GM21619 (cell line): ENCODE measurements at regions not wholly inside any gene's neighbourhood (a gene's known extent, or its start where the extent isn't known, plus 50 kb on each side); places are given as distances from the start of the nearest gene placed in this dataset.

ENCODE experiments used
- ATAC-seq: cut with Tn5 transposase; IDR thresholded peaks from one replicate; pipeline ENCODE4 v1.9.1; 2021; ENCODE audit not compliant: unreplicated experiment

DNA sequence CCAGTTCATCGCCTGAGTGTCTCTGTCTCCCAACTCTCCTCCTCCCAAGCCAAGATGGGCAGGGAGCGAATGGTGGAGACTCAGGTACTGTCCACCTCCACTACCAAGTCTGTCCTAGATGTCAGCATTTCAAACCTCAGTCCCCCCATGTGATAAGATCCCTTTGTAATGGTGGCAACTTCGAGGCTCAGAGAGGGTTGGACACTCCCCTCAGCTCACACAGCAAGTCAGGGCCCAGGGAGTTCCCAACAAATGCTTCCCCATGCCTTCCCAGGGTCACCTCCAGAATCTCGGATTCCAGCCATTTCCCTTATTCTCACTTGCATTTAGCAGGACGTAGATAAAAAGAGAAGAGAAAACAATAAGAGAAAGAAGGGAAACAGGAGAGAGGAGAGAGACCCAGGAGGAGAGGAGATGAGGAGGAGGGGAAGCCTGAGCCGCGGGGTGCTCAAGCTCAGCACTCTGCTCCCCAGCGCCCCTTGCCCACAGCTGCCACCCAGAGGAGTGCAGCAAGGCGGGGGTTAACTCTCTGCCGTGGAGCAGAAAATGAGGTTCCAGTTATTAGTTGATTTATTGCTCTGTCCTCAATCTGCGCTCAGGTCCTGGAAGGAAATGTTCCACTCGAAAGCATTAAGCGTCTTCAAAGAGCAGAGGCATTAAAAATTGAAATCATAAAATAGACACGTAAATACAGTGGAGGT is 84.1 kb upstream of the LINGO1 start:
- no peak for ATAC-seq

DNA sequence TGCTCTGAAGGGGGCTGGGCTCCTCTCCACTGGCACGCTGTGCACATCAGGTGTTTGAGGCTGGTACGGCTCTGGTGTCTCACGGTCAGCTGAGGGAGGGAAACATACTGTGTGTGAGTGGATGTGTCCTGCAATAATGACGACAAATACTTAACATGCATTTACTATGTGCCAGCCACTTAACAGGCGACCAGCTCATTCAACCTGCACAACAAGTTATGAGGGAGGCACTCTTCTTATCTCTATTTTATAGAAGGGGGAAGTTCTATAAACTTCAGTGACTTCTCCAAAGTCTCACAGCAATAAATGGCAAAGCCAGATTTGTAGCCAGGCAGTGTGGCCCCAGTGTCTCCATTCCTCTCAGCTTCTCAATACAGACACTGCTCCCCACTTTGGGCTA is 83.1 kb upstream of the LINGO1 start:
- no peak for ATAC-seq

GRCh38 chr15:77715051-77715450 is 82.3 kb upstream of the LINGO1 start:
- ATAC-seq = no peak

GRCh38 chr15:77714555-77714954 is 81.8 kb upstream of the LINGO1 start:
- no peak for ATAC-seq

DNA sequence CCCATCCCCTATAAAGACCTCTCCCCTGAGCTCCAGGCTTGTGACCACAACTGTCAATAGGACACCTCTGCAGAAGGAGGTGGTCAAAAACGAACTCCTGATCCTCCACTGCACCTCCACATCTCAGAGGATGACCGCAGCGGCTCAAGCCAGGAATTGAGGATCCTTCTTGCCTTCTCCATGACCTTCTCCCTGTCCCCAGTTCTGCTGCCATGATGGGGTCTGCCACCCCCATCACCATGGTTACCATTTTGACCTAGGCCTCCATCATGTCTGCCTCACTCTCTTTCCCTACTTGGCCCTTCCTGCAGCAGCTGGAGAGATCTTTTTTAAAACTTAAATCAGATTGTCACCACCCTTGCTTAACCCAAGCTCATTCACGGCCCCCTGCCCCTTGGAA is 81.3 kb upstream of the LINGO1 start:
- no peak for ATAC-seq

DNA sequence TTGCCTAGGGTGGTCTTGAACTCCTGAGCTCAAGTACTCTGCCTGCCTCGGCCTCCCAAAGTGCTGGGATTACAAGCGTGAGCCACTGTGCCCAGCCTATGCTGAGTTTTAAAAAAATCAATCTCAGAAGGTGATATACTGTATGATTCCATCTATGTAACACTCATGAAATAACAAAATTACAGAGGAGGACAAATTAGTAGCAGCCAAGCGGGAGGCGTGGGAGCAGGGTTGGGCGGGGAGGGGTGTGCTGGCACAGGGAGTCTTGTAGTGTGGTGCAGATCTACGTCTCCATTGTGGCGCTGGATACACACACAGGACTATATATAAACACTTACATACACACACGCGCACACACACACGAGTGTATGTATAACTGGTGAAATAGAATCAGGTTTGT is 80.6 kb upstream of the LINGO1 start:
- no peak for ATAC-seq

GRCh38 chr15:77712438-77712837 is 79.7 kb upstream of the LINGO1 start:
- ATAC-seq = no peak

DNA sequence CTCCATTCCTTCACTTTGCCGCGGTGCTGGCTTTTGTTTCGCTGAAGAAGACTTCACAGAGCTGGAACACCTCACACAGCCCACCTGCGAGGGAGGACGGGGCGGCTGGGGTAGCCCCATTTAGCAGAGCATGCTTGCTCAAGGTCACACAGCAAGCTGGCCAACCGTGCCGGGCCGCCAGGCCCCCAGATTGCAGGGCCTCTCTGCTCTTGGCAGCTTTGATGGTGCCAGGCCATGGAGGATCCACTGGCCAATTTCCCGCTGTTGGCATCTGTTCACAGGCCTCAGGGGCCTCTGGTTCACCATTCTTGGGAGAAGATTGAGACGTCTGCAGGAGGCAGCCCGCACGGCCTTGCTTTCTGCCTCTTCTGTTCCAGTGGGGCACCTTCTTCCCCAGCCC is 77.9 kb upstream of the LINGO1 start:
- no peak for ATAC-seq

- ATAC-seq = no peak
Measured at GRCh38 chr15:77710206-77710605, 77.5 kb upstream of the LINGO1 start.

DNA sequence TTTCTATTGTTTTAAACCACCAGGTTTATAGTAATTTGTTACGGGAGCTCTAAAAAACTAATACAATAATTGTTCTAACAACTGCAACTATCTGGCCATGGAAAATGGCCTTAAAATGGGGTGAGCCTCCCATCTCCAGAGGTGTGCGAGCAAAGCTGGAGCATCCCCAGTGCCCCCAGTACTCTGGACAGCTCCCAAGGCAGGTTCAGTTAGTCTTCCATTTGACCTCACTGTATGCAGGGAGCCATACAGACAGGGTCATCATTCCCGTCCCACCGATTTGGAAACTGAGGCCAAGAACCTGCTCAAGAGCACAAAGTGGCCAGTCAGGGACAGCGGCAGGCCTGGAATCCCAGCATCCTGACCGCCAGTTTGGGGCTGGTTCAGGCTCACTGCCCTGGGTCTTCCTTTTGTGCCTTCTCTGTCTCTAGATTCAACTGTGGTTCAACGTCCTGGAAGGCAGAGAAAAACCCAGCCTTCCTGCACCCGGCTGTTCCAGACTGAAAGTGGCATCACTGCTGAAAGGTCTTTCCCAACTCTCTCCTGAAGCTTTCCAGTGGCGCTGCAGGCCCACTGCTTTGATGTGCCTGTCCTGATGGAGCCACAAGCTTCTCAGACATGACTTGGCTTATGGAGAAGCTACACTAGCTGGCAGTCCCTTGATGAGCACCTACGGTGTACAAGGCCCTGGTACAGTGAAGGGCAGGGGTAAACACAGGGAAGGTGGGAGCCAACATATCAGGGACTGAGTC is 76.6 kb upstream of the LINGO1 start:
- ATAC-seq = no peak

DNA sequence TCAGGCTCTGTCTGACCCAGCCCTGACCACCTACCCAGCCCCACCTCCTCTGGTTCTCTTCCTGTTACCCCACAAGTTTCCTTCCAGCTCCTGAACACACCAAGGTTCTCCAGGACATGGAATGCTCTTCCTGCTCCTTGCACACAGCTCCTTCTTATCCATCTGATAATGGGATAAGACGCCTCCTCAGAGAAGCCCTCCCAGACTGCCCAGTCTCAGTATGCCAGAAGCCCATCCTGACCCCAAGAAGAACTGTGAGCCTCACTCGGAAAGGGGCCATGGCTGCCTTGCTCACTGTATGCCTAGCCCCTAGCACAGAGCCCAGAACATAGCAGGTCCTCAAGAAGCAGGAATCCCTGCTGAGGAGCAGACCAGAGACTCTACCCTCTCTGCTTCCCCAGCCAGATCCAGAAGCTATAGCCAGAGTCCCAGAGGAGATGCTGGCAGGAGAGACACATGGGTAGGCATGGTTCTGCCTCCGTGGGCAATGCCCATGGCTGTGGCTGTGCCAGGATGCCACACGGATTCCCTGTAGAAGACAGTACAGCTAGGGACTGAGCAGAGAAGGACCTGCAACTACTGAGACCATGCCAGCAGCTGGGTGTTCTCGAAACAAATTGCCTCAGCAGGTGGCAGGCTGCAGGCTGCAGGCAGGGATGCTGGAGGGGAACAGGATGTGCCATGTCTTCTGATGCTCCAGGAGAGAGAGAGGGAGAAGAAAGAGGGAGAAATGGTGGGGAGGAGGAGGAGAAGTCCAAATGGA is 74.0 kb upstream of the LINGO1 start:
- ATAC-seq = no peak

DNA sequence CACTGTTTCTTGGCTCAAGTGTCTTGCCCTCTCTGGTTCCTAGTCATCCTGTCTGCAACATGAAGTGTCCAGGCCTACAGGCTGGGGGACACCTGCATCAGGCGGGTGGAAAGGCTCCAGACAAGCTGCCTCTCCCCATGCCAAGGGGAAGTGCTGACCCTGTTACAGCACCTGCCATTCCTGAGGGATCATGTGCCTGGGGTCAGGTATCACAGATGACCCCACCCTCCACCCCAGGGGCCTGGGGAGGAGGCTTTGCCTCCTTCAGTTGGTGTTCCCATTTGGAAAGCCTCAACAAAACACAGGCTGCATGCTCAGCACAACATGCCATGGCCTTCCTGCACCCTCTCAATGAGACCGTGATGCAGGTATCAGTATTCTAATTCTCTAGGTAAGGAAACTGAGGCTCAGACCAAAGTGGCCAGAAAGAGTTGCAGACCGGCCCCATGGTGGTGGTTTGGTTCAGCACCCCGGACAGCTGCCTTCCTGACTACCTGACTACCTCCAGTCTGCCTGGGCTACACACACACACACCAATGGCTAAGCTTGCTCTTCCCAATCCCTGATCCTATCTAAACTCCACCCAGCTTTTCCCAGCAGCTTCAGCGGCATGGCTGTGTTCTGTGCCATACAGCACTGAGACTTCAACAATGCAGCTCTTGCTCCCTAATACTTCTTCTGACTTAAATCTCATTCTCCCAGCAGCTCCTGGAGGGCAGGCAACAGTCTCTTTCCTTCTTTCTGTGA is 69.7 kb upstream of the LINGO1 start:
- ATAC-seq = no peak

- no peak for ATAC-seq
Measured at GRCh38 chr15:77698481-77698880, 65.8 kb upstream of the LINGO1 start.

DNA sequence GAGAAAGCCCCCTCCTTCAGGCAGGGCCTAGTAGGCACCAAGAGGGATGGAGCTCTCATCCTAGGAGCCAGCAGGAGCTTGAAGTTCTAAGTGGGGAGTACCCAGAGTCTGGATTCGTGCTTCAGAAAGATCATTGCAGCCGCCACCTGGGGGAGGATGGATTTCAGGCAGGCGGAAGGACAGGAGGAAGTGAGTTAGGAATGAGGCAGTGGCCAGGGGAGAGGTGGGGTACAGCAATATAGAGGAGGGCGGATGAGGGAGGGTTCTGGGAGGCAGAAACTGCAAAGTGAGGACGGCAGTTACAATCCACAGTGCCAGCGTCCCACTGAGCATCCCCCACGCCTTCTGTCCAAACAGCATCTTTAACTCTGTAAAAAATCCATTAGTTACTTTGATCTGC is 65.2 kb upstream of the LINGO1 start:
- ATAC-seq = no peak

DNA sequence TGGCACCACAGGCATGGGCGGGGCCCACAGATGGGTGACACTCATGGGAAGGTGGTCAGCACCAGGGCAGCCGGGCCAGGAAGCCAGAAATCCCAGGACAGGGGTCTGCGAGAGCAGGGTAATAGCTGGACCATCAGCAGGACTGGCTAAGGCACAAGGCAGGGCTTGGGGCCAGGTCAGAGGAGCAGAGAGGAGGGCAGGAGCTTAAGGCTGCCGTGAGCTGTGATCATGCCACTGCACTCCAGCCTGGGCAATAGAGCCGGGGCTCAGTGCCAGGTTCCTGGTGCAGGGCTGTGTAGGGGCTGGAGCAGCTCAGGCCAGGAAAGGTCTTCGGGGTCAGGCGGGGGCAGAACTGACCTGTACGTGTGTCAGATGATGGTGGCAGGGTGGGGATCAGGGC is 64.2 kb upstream of the LINGO1 start:
- no peak for ATAC-seq

GRCh38 chr15:77695961-77696582 is 63.4 kb upstream of the LINGO1 start:
- no peak for ATAC-seq

DNA sequence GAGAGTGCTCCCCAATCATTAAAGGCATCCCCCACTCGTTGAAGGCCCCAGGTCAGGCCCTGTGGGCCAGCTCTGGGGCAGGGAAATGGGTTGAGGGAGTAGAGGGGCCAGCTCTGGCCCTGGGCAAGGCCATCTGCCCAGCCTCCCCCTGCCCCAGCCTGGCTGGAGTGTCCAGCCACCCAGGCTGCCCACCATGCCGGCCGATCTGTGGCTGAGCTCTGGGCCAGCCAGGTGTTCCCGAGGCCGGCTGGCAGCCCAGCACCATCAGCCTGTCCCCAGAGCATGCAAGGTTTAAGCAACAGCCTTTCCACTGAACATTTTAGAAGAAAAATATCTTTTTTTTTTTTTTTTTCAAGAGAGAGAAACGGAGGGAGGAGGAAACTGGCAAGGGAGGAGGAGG is 62.8 kb upstream of the LINGO1 start:
- no peak for ATAC-seq

DNA sequence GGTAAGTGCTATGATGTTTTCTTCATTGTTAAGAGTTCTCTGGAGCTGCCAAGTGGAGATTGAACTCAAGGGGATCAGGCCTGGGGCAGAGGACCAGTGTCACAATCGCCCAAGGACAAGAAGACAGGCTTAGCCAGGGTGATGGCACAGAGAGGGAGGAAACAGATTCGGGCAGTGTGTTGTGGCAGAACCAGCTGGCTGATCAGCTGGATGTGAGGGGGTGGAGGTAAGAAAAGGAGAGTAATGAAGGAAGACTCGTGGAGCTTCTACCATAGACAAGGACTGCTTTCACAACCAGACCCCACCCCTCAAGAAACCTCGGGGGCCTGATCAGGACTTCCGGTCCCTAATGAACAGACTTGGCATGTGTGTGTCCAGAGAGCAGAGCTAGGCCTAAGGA is 60.9 kb upstream of the LINGO1 start:
- no peak for ATAC-seq

DNA sequence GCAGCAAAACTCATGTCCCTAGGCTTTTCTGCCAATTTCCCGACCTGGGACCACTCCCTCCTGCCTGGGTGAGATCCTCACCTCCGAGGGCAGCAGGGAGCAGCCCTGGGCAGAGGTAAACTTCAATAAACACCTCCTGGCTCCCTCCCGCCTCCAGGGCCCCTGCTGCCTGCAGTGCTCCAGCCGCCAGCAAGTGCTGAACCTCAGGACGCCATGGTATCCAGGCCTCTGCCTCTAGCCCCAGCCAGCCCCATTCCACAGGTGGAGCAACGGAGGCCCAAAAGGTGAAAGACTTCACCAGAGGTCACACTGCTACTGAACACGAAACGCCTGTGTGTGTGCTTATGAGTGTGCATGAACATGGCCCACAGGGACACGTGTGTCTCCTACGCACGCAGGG is 59.9 kb upstream of the LINGO1 start:
- no peak for ATAC-seq

DNA sequence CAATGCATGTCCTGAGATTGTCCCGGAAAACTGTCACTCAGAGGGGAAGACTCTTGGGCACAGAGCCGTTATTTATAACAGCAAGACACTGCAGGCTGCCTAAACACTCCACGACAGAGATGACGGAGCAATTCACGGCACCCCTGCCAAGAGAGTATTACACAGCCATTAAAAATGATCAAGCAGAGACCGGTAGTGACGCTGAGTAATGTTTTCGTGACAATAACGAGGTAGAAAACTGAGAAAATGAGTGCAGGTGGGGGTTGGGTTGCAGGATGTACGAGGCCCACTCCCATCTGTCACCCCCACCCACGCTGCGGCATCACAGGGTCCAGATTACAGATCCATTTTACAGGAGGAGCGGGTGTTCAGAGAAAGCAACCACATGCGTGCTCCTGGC is 58.9 kb upstream of the LINGO1 start:
- no peak for ATAC-seq

DNA sequence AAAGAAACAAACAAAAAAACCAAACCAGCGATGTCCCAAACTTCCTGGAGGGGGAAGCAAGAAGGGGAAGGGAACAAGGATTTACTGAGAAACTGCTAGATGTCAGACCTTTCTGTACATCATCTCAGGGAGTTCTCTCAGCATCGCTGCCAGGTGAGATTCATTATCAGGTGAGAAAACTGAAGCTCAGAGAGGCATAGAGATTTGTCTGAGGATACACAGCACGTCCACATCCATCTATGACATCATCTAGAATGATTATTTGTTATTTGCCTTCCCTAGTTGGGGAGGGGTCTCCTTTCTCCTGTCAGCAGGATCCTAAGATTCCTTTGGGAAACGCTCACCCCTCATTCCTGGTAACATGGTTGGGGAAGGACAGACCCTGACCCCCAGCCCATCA is 57.1 kb upstream of the LINGO1 start:
- no peak for ATAC-seq
